H9 (cell line): ENCODE measurements at regions not wholly inside any gene's neighbourhood (a gene's known extent, or its start where the extent isn't known, plus 50 kb on each side); places are given as distances from the start of the nearest gene placed in this dataset.

ENCODE experiments used
- DNase-seq: peaks from one replicate; pipeline ENCODE4 v3.0.0-alpha.2; 2017
- H2AFZ ChIP-seq: one replicate; pipeline ENCODE4 v1.6.1; 2013; ENCODE audit warnings: mild to moderate bottlenecking, low read length, control low read depth, moderate library complexity
- H2AK5ac ChIP-seq: 2 replicates; pipeline ENCODE4 v1.6.1; 2013; ENCODE audit warnings: low read length, control low read depth, mixed read lengths; ENCODE audit not compliant: insufficient read length
- H2BK120ac ChIP-seq: one replicate; pipeline ENCODE4 v1.6.1; 2013; ENCODE audit warnings: low read depth, mild to moderate bottlenecking, low read length, control low read depth, inconsistent platforms; ENCODE audit not compliant: poor library complexity, severe bottlenecking
- H2BK12ac ChIP-seq: 2 replicates; pipeline ENCODE4 v1.6.1; 2013; ENCODE audit warnings: low read length, control low read depth, mixed read lengths, low read depth; ENCODE audit not compliant: insufficient read length
- H2BK15ac ChIP-seq: 2 replicates; pipeline ENCODE4 v1.6.1; 2013; ENCODE audit warnings: low read depth, low read length, control low read depth
- H2BK20ac ChIP-seq: one replicate; pipeline ENCODE4 v1.6.1; 2013; ENCODE audit warnings: low read depth, mild to moderate bottlenecking, low read length, control low read depth, inconsistent platforms; ENCODE audit not compliant: poor library complexity, severe bottlenecking
- H2BK5ac ChIP-seq: 2 replicates; pipeline ENCODE4 v1.6.1; 2013; ENCODE audit warnings: low read length, control low read depth, mixed read lengths; ENCODE audit not compliant: insufficient read length
- H3K14ac ChIP-seq: 2 replicates; pipeline ENCODE4 v1.6.1; 2013; ENCODE audit warnings: low read length, control low read depth; ENCODE audit not compliant: insufficient read depth
- H3K18ac ChIP-seq: 2 replicates; pipeline ENCODE4 v1.6.1; 2013; ENCODE audit warnings: low read depth, mild to moderate bottlenecking, mixed read lengths, low read length, control low read depth; ENCODE audit not compliant: insufficient read length
- H3K23ac ChIP-seq: 2 replicates; pipeline ENCODE4 v1.6.1; 2013; ENCODE audit warnings: low read length, control low read depth, mixed read lengths, low read depth; ENCODE audit not compliant: insufficient read length
- H3K23me2 ChIP-seq: 2 replicates; pipeline ENCODE4 v1.6.1; 2013; ENCODE audit warnings: low read depth, mild to moderate bottlenecking, mixed read lengths, low read length, control low read depth; ENCODE audit not compliant: insufficient read length, poor library complexity, severe bottlenecking
- H3K27ac ChIP-seq: 2 replicates; pipeline ENCODE4 v1.5.1; 2013; ENCODE audit warnings: low read length, control low read depth, mixed read lengths, low read depth; ENCODE audit not compliant: insufficient read length
- H3K27me3 ChIP-seq: 2 replicates; pipeline ENCODE4 v1.6.1; 2013; ENCODE audit warnings: low read length, control low read depth, inconsistent platforms; ENCODE audit not compliant: insufficient read depth
- H3K4ac ChIP-seq: 2 replicates; pipeline ENCODE4 v1.6.1; 2013; ENCODE audit warnings: low read depth, mild to moderate bottlenecking, control low read depth, inconsistent platforms, low read length, moderate library complexity
- H3K4me1 ChIP-seq: 2 replicates; pipeline ENCODE4 v1.6.1; 2013; ENCODE audit warnings: low read length, control low read depth, inconsistent platforms; ENCODE audit not compliant: insufficient read depth
- H3K4me2 ChIP-seq: 2 replicates; pipeline ENCODE4 v1.6.1; 2013; ENCODE audit warnings: low read length, control low read depth, mixed read lengths; ENCODE audit not compliant: insufficient read length, insufficient read depth
- H3K56ac ChIP-seq: 2 replicates; pipeline ENCODE4 v1.6.1; 2013; ENCODE audit warnings: low read depth, mild to moderate bottlenecking, mixed read lengths, low read length, control low read depth; ENCODE audit not compliant: insufficient read length
- H3K79me1 ChIP-seq: 2 replicates; pipeline ENCODE4 v1.6.1; 2013; ENCODE audit warnings: low read depth, mild to moderate bottlenecking, moderate library complexity, low read length, control low read depth, inconsistent platforms; ENCODE audit not compliant: insufficient read depth, poor library complexity, severe bottlenecking
- H3K79me2 ChIP-seq: 2 replicates; pipeline ENCODE4 v1.6.1; 2013; ENCODE audit warnings: low read length, control low read depth, inconsistent platforms; ENCODE audit not compliant: insufficient read depth
- H3K9ac ChIP-seq: 2 replicates; pipeline ENCODE4 v1.6.1; 2013; ENCODE audit warnings: low read length, control low read depth, mixed read lengths; ENCODE audit not compliant: insufficient read length; ENCODE audit errors: extremely low read depth
- H3K9me3 ChIP-seq: one replicate; pipeline ENCODE4 v1.6.1; 2013; ENCODE audit warnings: low read depth, low read length, inconsistent platforms; ENCODE audit not compliant: control insufficient read depth
- H3T11ph ChIP-seq: one replicate; pipeline ENCODE4 v1.6.1; 2013; ENCODE audit warnings: mild to moderate bottlenecking, low read length, control low read depth, inconsistent platforms
- H4K20me1 ChIP-seq: one replicate; pipeline ENCODE4 v1.6.1; 2013; ENCODE audit not compliant: control insufficient read depth, insufficient read length, insufficient read depth
- H4K5ac ChIP-seq: 2 replicates; pipeline ENCODE4 v1.6.1; 2013; ENCODE audit warnings: low read depth, mild to moderate bottlenecking, mixed read lengths, low read length, control low read depth; ENCODE audit not compliant: insufficient read length
- H4K8ac ChIP-seq: replicated peaks from 2 replicates; pipeline ENCODE4 v1.6.1; 2013; ENCODE audit warnings: low read length, control low read depth, mixed read lengths, low read depth; ENCODE audit not compliant: insufficient read length
- H4K91ac ChIP-seq: 2 replicates; pipeline ENCODE4 v1.6.1; 2013; ENCODE audit warnings: low read depth, mild to moderate bottlenecking, moderate library complexity, mixed read lengths, low read length, control low read depth; ENCODE audit not compliant: insufficient read length
- H3K27ac Mint-ChIP-seq, 3 experiments: 2 replicates in 2 of 3; 3 replicates in 1 of 3; pipeline ENCODE4 v1.8.0; 2020 to 2021; ENCODE audit warnings: mixed read lengths in 3 of 3, mild to moderate bottlenecking in 1 of 3, moderate library complexity in 1 of 3
- H3K27me3 Mint-ChIP-seq: 2 replicates; pipeline ENCODE4 v1.8.0; 2021; ENCODE audit warnings: low read depth, mild to moderate bottlenecking, moderate library complexity, mixed read lengths
- H3K36me3 Mint-ChIP-seq, 3 experiments: 2 replicates in 2 of 3; 3 replicates in 1 of 3; pipeline ENCODE4 v1.8.0; 2020 to 2021; ENCODE audit warnings: low read depth in 3 of 3, mixed read lengths in 3 of 3; ENCODE audit not compliant: insufficient read depth in 1 of 3
- H3K4me1 Mint-ChIP-seq, 2 experiments: 2 replicates each; pipeline ENCODE4 v1.8.0; 2020; ENCODE audit warnings: mixed read lengths in 2 of 2
- H3K4me3 Mint-ChIP-seq, 2 experiments: 2 replicates in 1 of 2; 3 replicates in 1 of 2; pipeline ENCODE4 v1.8.0; 2020 to 2021; ENCODE audit warnings: mild to moderate bottlenecking in 2 of 2, mixed read lengths in 2 of 2, moderate library complexity in 1 of 2
- H3K9me3 Mint-ChIP-seq, 2 experiments: 2 replicates in 1 of 2; 3 replicates in 1 of 2; pipeline ENCODE4 v1.8.0; 2020; ENCODE audit warnings: mild to moderate bottlenecking in 2 of 2, mixed read lengths in 2 of 2, moderate library complexity in 1 of 2
- CTCF ChIP-seq: fragments of 200-600 bp; sonication (generic); conservative IDR thresholded peaks from 3 replicates; pipeline ENCODE4 v1.8.0; 2021; ENCODE audit warnings: antibody characterized with exemption, mild to moderate bottlenecking
- WGBS: extraction: QIAGEN DNeasy Blood & Tissue Kit; methylation state at CpG from one replicate; pipeline ENCODE4 v1.1.7; 2013; ENCODE audit warnings: missing lambda C conversion rate, low lambda C conversion rate, mixed read lengths; ENCODE audit not compliant: insufficient read length; ENCODE audit errors: extremely low coverage; 5-methylcytosine and 5-hydroxymethylcytosine counted together

DNA sequence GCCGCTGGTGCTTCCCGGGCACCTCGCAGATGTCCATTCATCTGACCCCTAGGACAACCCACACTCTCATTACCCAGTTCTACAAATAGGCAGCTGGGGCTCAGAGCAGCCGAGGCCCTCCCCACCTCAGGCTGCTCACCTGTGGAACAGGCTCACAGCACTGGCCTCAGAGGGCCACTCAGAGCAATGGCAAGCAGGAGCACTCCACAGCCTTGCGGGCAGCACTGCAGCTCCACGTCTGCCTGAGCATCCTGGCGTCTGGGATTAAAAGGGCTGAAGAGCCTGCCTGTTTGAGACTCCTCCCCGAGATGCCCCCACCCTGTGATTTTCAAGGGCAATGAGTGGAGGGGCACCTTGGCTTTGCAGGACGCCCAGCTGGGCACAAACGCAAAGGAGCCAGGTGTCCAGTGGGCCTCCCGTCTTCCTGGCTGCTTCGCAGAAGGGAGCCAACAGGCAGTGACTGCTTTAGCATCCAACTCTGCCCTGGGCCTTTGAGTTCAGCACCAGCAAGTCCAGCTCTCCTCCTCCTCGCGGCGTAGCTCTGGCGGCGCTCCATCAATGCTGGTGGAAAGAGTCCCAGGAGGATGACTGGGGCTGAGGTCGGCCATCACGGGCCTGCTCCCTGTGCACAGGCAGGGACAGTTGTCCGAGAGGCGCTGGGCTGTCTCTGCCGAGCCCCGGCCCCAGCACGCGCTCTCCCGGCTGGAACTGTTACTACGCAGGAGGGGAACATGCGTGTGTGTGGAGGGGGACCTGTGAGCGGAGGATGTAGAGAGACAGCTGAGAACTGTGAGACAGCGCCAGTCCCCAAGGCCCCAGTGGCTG, 297.2 kb downstream of the NDUFA10 start:
- no peak overlapping the region for H2BK20ac ChIP-seq
- no peak overlapping the region for H2BK5ac ChIP-seq
- H2AK5ac ChIP-seq: no peak overlapping the region
- H2AFZ ChIP-seq: no peak overlapping the region
- H4K8ac ChIP-seq: no peak overlapping the region
- no peak overlapping the region for H3K23ac ChIP-seq
- H4K5ac ChIP-seq: no peak overlapping the region
- no peaks in the 10 kb centered on the region for H3K79me1 ChIP-seq
- H2BK15ac ChIP-seq: no peak overlapping the region
- H3K27me3 ChIP-seq: no peaks in the 10 kb centered on the region
- no peak overlapping the region for H3K4me3 Mint-ChIP-seq
- H3K9me3 ChIP-seq: no peaks in the 10 kb centered on the region
- H3K23me2 ChIP-seq: no peaks in the 10 kb centered on the region
- no peaks in the 10 kb centered on the region for H4K20me1 ChIP-seq
- H3T11ph ChIP-seq: no peak overlapping the region
- H3K27ac Mint-ChIP-seq: no peak overlapping the region; a peak in 1 of 7 replicates
- no peak overlapping the region for H2BK12ac ChIP-seq
- WGBS: no CpG with 5 or more reads among the region's 30 CpGs
- no peak overlapping the region for H3K14ac ChIP-seq
- TF ChIP-seq CTCF: no peak
- H3K4me1 ChIP-seq: no peaks in the 10 kb centered on the region
- no peaks in the 10 kb centered on the region; the same call in 1 of the 2 replicates for H3K27me3 Mint-ChIP-seq
- peaks cover 0 to 3% (median 0%) of the 10 kb centered on the region in 3 experiments; a peak in 1 of 7 replicates for H3K36me3 Mint-ChIP-seq
- no peak overlapping the region for H3K56ac ChIP-seq
- H3K9ac ChIP-seq: no peak overlapping the region
- H3K4me2 ChIP-seq: no peak overlapping the region
- no peak overlapping the region for H2BK120ac ChIP-seq
- no peak overlapping the region for H4K91ac ChIP-seq
- peaks cover 3 to 4% of the 10 kb centered on the region in 2 experiments; a peak in 3 of 5 replicates for H3K9me3 Mint-ChIP-seq
- H3K4ac ChIP-seq: no peak overlapping the region
- DNase-seq: no peak
- H3K79me2 ChIP-seq: no peaks in the 10 kb centered on the region
- peaks cover 3 to 15% of the 10 kb centered on the region in 2 experiments for H3K4me1 Mint-ChIP-seq
- no peak overlapping the region for H3K27ac ChIP-seq
- H3K18ac ChIP-seq: no peak overlapping the region
